ENCODE measurements at regions not wholly inside any gene's neighbourhood (a gene's known extent, or its start where the extent isn't known, plus 50 kb on each side); places are given as distances from the start of the nearest gene placed in this dataset.

DNA sequence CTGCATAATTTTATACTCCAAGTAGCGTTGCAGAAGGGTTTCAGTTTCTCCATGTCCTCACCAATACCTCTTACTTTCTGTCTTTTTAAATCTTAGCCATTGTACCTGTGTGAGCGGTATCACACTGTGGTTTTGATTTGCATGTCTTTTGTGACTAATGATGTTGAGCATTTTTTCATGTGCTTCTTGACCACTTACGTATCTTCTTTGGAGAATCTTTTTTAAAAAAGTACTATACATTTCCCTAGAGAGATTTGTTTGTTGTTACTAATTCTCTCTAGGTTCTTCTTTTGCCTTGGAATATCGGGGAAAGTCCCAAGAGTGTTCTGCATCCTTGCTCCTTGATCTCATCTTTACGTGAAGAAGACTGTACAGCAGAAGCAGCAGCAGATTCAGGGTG is 81.8 kb upstream of the WARS2 start:
- no peaks in the 10 kb centered on the region for H3K9me2 ChIP-seq (ENCODE audit: low read depth, low read length)
- no peaks in the 10 kb centered on the region for H3F3A ChIP-seq (ENCODE audit: insufficient read depth, low read length)
- H3K27me3 ChIP-seq (ENCODE audit: insufficient read depth, low read length), result no peaks in the 10 kb centered on the region
- H3K36me3 ChIP-seq (ENCODE audit: insufficient read depth, low read length), result no peaks in the 10 kb centered on the region
- no peak overlapping the region for H3K9ac ChIP-seq (ENCODE audit: low read length)
- no peaks in the 10 kb centered on the region for H3K79me2 ChIP-seq (ENCODE audit: insufficient read depth, low read length)
- TF ChIP-seq EZH2 (IDR thresholded peaks at IDR 0.05; ENCODE audit: borderline replicate concordance, low read length), result no peak
- TF ChIP-seq, protein P1, sequence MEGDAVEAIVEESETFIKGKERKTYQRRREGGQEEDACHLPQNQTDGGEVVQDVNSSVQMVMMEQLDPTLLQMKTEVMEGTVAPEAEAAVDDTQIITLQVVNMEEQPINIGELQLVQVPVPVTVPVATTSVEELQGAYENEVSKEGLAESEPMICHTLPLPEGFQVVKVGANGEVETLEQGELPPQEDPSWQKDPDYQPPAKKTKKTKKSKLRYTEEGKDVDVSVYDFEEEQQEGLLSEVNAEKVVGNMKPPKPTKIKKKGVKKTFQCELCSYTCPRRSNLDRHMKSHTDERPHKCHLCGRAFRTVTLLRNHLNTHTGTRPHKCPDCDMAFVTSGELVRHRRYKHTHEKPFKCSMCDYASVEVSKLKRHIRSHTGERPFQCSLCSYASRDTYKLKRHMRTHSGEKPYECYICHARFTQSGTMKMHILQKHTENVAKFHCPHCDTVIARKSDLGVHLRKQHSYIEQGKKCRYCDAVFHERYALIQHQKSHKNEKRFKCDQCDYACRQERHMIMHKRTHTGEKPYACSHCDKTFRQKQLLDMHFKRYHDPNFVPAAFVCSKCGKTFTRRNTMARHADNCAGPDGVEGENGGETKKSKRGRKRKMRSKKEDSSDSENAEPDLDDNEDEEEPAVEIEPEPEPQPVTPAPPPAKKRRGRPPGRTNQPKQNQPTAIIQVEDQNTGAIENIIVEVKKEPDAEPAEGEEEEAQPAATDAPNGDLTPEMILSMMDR (IDR thresholded peaks at IDR 0.05; ENCODE audit: low read length), result no peak
- H2AFZ ChIP-seq (ENCODE audit: low read length), result no peak overlapping the region
- H3K9me3 ChIP-seq (ENCODE audit: low read length), result no peaks in the 10 kb centered on the region
- no peaks in the 10 kb centered on the region for H4K20me1 ChIP-seq (ENCODE audit: insufficient read depth, low read length)
- H3K4me2 ChIP-seq (ENCODE audit: low read length), result no peak overlapping the region
- no peak overlapping the region for H3K4me3 ChIP-seq (ENCODE audit: low read depth, low read length, poor library complexity, severe bottlenecking)
- H3K27ac ChIP-seq (ENCODE audit: low read depth, low read length, poor library complexity, severe bottlenecking), result no peak overlapping the region
- H3K4me1 ChIP-seq (ENCODE audit: insufficient read depth, low read length, severe bottlenecking), result no peaks in the 10 kb centered on the region

DNA sequence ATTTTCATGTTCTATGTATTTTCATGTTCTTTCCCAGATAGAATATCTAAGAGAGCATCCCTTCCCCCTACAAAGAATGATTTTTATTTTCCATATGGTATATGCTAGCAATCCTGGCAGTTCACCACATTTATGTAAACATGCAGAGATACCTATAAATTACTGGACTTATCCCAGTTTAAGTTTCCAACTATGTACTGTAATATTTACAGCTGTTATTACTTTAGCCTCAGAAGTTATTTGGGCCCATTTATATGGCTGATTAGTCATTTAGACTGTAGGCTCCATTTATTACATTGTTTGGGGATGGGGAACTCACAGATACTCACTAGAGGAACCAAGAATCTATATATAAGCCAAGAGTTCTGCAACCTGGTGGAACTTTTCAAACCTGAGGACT is 84.8 kb upstream of the WARS2 start:
- Histone ChIP-seq H3K9ac (ENCODE audit: low read length) (no peak overlapping the region), H3K4me3 (ENCODE audit: low read depth, low read length, poor library complexity, severe bottlenecking) (no peak overlapping the region), H3K27me3 (ENCODE audit: insufficient read depth, low read length) (no peaks in the 10 kb centered on the region), H3K79me2 (ENCODE audit: insufficient read depth, low read length) (no peaks in the 10 kb centered on the region), H3K9me2 (ENCODE audit: low read depth, low read length) (no peaks in the 10 kb centered on the region), H3F3A (ENCODE audit: insufficient read depth, low read length) (no peaks in the 10 kb centered on the region), H3K4me1 (ENCODE audit: insufficient read depth, low read length, severe bottlenecking) (no peaks in the 10 kb centered on the region), H3K4me2 (ENCODE audit: low read length) (no peak overlapping the region), H3K36me3 (ENCODE audit: insufficient read depth, low read length) (no peaks in the 10 kb centered on the region), H2AFZ (ENCODE audit: low read length) (no peak overlapping the region), H3K27ac (ENCODE audit: low read depth, low read length, poor library complexity, severe bottlenecking) (no peak overlapping the region), H4K20me1 (ENCODE audit: insufficient read depth, low read length) (no peaks in the 10 kb centered on the region), H3K9me3 (ENCODE audit: low read length) (no peaks in the 10 kb centered on the region)
- TF ChIP-seq, protein P1 (IDR thresholded peaks at IDR 0.05; ENCODE audit: low read length), result no peak
- no peak for TF ChIP-seq EZH2 (IDR thresholded peaks at IDR 0.05; ENCODE audit: borderline replicate concordance, low read length)

DNA sequence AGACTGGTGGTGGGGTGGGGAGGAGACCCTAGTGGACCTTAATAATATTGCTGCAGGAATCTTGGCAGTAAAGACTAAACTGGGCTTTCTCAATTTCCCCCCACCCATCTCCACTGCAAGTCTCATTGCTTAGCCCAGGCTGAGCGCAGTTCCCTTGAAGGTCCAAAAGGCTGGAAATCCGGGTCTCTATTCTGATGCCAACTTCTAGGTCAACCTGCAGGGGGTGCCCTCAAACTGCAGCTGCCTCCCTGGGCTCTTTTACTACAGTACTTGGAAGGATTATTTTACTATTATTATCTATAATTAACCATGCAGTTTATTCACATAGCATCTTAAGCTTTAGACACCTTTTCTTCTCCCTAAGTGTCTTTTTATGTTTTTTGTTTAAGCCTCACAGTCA is 85.4 kb upstream of the WARS2 start:
- Histone ChIP-seq H3K4me2 (ENCODE audit: low read length) (no peak overlapping the region), H3K27me3 (ENCODE audit: insufficient read depth, low read length) (no peaks in the 10 kb centered on the region), H3F3A (ENCODE audit: insufficient read depth, low read length) (no peaks in the 10 kb centered on the region), H3K4me3 (ENCODE audit: low read depth, low read length, poor library complexity, severe bottlenecking) (no peak overlapping the region), H3K79me2 (ENCODE audit: insufficient read depth, low read length) (no peaks in the 10 kb centered on the region), H3K4me1 (ENCODE audit: insufficient read depth, low read length, severe bottlenecking) (no peaks in the 10 kb centered on the region), H4K20me1 (ENCODE audit: insufficient read depth, low read length) (no peaks in the 10 kb centered on the region), H2AFZ (ENCODE audit: low read length) (no peak overlapping the region), H3K9ac (ENCODE audit: low read length) (no peak overlapping the region), H3K36me3 (ENCODE audit: insufficient read depth, low read length) (no peaks in the 10 kb centered on the region), H3K9me2 (ENCODE audit: low read depth, low read length) (no peaks in the 10 kb centered on the region), H3K9me3 (ENCODE audit: low read length) (no peaks in the 10 kb centered on the region), H3K27ac (ENCODE audit: low read depth, low read length, poor library complexity, severe bottlenecking) (no peak overlapping the region)
- TF ChIP-seq, protein P1 (IDR thresholded peaks at IDR 0.05; ENCODE audit: low read length), result 0 out of 2 replicates have a peak, but pooled peaks have one; percentile 13
- TF ChIP-seq EZH2 (IDR thresholded peaks at IDR 0.05; ENCODE audit: borderline replicate concordance, low read length), result no peak
